HG03442 (cell line): ENCODE measurements at regions not wholly inside any gene's neighbourhood (a gene's known extent, or its start where the extent isn't known, plus 50 kb on each side); places are given as distances from the start of the nearest gene placed in this dataset.

Experiments used
- ATAC-seq: cut with Tn5 transposase; IDR thresholded peaks from one replicate; pipeline ENCODE4 v1.9.1; 2021; ENCODE audit warnings: mild to moderate bottlenecking, moderate library complexity; ENCODE audit not compliant: unreplicated experiment

- ATAC-seq = no peak
Observed at GRCh38 chr10:113455947-113456346, 96.9 kb upstream of the HABP2 start.

- no peak for ATAC-seq
Observed at GRCh38 chr10:113456741-113457140, 96.1 kb upstream of the HABP2 start.

GRCh38 chr10:113457408-113457807, 95.4 kb upstream of the HABP2 start:
- ATAC-seq = no peak

DNA sequence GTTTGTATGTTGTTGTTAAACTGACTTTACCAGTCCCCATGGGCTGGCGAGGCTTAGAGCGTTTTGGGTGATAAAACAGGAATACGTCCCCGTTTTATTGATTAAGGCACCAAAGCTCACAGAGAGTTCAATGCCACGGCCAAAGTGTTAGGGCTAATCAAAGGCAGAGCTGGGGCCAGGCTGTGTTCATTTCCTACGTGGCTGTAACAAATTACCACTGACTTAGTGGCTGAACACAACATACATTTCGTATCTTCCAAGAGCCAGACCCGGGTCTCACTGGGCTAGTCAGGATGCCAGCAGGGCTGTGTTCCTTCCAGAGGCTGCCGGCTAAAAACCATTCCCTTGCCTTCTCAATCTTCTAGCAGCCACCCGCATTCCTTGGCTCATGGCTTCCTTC, 94.4 kb upstream of the HABP2 start:
- ATAC-seq = no peak

GRCh38 chr10:113458944-113459343, 93.9 kb upstream of the HABP2 start:
- ATAC-seq = no peak

- no peak for ATAC-seq
Observed at GRCh38 chr10:113459626-113460280, 93.1 kb upstream of the HABP2 start.

DNA sequence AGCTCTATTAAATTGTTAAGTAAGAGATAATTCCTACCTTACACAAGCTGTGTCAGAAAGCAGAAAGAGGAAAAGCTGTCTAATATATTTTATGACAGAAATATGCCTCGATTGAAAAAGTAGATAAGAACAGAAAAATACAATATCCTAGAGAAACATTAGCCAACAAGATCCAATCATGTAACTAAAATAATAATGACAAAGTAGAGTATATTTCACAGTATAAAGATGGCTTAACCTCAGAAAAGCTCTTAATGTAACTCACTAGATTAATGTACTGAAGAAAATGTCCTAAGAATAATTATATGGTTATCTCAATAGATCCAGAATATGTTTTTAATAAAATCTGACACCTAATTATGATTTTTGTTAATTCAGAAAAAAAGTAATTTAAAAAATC, 89.8 kb upstream of the HABP2 start:
- ATAC-seq = no peak

GRCh38 chr10:113463777-113464176, 89.1 kb upstream of the HABP2 start:
- ATAC-seq = no peak

- no peak for ATAC-seq
Observed at GRCh38 chr10:113469796-113470195, 83.1 kb upstream of the HABP2 start.

GRCh38 chr10:113470372-113471240, 82.2 kb upstream of the HABP2 start:
- ATAC-seq = no peak

DNA sequence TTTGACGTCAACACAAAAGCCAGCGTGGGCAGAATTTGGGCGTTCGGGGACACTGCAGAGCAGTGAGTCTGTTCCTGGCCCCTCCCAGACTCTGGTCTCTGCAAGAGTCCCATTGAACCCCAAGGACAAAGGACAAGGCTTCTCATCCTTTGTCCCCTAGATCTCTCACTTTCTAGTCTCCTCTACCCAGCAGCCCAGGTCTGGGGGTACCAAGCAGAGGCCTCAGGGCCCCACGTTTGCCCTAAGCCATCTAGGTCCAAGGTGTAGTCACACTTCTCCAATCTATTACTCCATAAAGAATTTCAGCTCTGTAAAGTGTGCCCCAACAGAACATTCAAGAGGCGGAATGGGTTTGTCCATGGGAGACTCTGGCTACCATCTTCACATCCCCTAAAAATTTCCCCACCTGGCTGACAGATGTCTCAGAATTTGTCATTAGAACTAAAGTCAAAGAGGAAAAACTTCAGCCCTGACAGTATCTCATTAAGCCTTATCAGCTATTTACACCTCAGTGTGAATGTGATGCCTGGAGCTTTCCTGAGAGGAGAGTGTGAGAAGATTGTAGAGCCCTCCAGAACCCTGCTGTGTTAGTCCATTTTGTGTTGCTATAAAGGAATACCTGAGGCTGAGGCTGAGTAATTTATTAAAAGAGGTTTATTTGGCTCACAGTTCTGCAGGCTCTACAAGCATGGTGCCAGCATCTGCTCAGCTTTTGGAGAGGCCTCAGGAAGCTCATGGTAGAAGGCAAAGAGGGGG, 81.4 kb upstream of the HABP2 start:
- no peak for ATAC-seq

GRCh38 chr10:113473011-113473410, 79.8 kb upstream of the HABP2 start:
- no peak for ATAC-seq

DNA sequence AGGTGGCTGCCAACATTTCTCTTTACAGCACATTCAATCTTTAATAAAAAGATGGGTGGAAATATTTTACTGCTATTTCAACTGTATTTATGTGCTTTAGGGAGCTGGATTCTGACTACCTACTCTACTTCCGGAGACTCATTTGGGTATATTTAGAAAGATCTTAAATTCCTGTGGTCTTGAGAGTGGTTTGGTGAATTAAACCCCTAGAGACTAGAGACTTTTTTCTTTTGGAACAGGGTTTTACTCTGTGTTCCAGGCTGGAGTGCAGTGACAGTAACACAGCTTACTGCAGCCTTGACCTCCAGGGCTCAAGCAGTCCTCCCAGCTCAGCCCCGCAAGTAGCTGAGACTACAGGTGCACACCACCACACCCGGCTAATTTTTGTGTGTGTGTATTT, 79.0 kb upstream of the HABP2 start:
- ATAC-seq = no peak

- ATAC-seq = no peak
Observed at GRCh38 chr10:113474752-113475151, 78.1 kb upstream of the HABP2 start.

GRCh38 chr10:113475381-113475807, 77.5 kb upstream of the HABP2 start:
- no peak for ATAC-seq

GRCh38 chr10:113476191-113476590, 76.7 kb upstream of the HABP2 start:
- no peak for ATAC-seq

GRCh38 chr10:113476673-113477072, 76.2 kb upstream of the HABP2 start:
- ATAC-seq = no peak

GRCh38 chr10:113477451-113477850, 75.4 kb upstream of the HABP2 start:
- no peak for ATAC-seq

- ATAC-seq = no peak
Observed at GRCh38 chr10:113479346-113480080, 73.3 kb upstream of the HABP2 start.

- no peak for ATAC-seq
Observed at GRCh38 chr10:113480081-113480360, 72.8 kb upstream of the HABP2 start.

GRCh38 chr10:113480851-113481502, 71.9 kb upstream of the HABP2 start:
- no peak for ATAC-seq
